ENCODE measurements at regions not wholly inside any gene's neighbourhood (a gene's known extent, or its start where the extent isn't known, plus 50 kb on each side); places are given as distances from the start of the nearest gene placed in this dataset.

DNA sequence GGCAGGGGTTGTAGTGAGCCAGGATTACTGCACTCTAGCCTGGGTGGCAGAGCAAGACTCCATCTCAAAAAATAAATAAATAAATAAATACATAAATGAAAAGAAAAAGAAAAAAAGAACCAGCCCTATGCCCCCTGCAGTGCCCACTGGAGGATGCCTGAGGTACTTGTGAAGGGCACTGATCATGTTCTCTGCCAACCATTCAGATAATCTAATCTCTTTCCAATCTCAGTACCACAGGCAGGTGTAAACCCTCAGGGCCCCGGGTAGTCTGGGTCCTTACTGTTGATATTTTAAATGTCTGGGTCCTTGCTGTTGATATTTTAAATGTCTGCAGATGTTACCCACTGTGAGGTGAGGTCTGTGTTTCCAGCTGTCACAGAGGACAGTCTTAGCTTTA, 321.8 kb upstream of the ADCY2 start:
- Histone ChIP-seq H3K4me1 (ENCODE audit: control insufficient read depth, insufficient read depth, low read length) (no peaks in the 10 kb centered on the region), H3K36me3 (ENCODE audit: control insufficient read depth, insufficient read depth, low read length) (no peaks in the 10 kb centered on the region), H3K9me3 (ENCODE audit: control insufficient read depth, low read depth, low read length) (no peaks in the 10 kb centered on the region), H3K27ac (ENCODE audit: low read length) (no peak overlapping the region), H3K27me3 (ENCODE audit: control insufficient read depth, insufficient read depth, low read length) (no peaks in the 10 kb centered on the region), H3K4me3 (ENCODE audit: low read length) (no peak overlapping the region)
- no peak for DNase-seq
- no CpG with 5 or more reads among the region's 1 CpG for WGBS (ENCODE audit: insufficient coverage, low lambda C conversion rate)

DNA sequence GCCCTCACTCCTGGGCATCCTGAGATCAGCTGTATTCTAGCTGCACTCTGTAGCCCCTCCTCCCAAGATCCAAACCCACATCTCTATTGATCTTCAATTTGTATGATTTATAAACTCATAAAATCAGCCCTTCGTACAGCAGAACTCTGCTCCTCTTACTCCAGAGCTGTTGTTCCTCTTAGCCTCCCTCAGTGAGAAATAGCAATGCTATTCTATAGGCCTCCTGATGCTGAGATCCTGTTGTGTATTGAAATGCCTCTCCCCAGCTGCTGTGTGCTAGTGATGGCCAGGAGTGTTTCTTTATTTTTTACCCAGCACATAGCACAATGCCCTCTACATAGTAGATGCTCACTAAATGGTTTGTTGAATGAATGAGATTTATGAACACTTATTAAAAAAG, 320.5 kb upstream of the ADCY2 start:
- Histone ChIP-seq H3K9me3 (ENCODE audit: control insufficient read depth, low read depth, low read length) (no peaks in the 10 kb centered on the region), H3K27me3 (ENCODE audit: control insufficient read depth, insufficient read depth, low read length) (no peaks in the 10 kb centered on the region), H3K27ac (ENCODE audit: low read length) (no peak overlapping the region), H3K4me1 (ENCODE audit: control insufficient read depth, insufficient read depth, low read length) (no peaks in the 10 kb centered on the region), H3K4me3 (ENCODE audit: low read length) (no peak overlapping the region), H3K36me3 (ENCODE audit: control insufficient read depth, insufficient read depth, low read length) (no peaks in the 10 kb centered on the region)
- WGBS (ENCODE audit: insufficient coverage, low lambda C conversion rate), result no CpG with 5 or more reads among the region's 1 CpG
- DNase-seq, result no peak

- peak in 1 of 2 donors; percentile 9 for DNase-seq
- Histone ChIP-seq H3K27ac (ENCODE audit: low read length) (no peak overlapping the region), H3K4me1 (ENCODE audit: control insufficient read depth, insufficient read depth, low read length) (no peaks in the 10 kb centered on the region), H3K36me3 (ENCODE audit: control insufficient read depth, insufficient read depth, low read length) (no peaks in the 10 kb centered on the region), H3K4me3 (ENCODE audit: low read length) (no peak overlapping the region), H3K9me3 (ENCODE audit: control insufficient read depth, low read depth, low read length) (no peaks in the 10 kb centered on the region), H3K27me3 (ENCODE audit: control insufficient read depth, insufficient read depth, low read length) (no peaks in the 10 kb centered on the region)
- WGBS (ENCODE audit: insufficient coverage, low lambda C conversion rate), result no CpG with 5 or more reads among the region's 6 CpGs
Observed at GRCh38 chr5:7078101-7078500, 317.8 kb upstream of the ADCY2 start.

DNA sequence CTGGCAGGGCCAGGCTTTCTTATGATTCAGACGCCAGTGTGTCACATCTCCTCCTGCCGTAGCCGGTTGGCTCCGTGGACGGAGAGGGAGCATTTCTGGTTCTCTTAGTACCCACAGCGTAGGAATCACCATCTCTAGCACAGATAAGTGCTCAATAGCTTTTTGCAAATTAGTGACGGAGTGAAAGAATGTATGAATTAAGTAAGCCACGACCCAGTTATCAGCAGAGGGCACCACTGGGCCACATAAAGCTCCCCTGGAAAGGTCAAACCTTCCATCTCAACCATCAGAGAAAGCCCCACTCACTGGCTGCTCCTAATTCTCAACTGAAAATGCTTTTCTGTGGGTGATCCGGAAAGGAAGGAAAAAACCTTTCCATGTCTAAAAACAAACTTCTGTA, 317.0 kb upstream of the ADCY2 start:
- WGBS (ENCODE audit: insufficient coverage, low lambda C conversion rate), result no CpG with 5 or more reads among the region's 9 CpGs
- Histone ChIP-seq H3K9me3 (ENCODE audit: control insufficient read depth, low read depth, low read length) (no peaks in the 10 kb centered on the region), H3K27me3 (ENCODE audit: control insufficient read depth, insufficient read depth, low read length) (no peaks in the 10 kb centered on the region), H3K4me3 (ENCODE audit: low read length) (no peak overlapping the region), H3K4me1 (ENCODE audit: control insufficient read depth, insufficient read depth, low read length) (no peaks in the 10 kb centered on the region), H3K36me3 (ENCODE audit: control insufficient read depth, insufficient read depth, low read length) (no peaks in the 10 kb centered on the region), H3K27ac (ENCODE audit: low read length) (no peak overlapping the region)
- peak; percentile 9 to 14 for DNase-seq

GRCh38 chr5:7080501-7080900, 315.4 kb upstream of the ADCY2 start:
- H3K27ac ChIP-seq (ENCODE audit: low read length), result no peak overlapping the region
- no peaks in the 10 kb centered on the region for H3K27me3 ChIP-seq (ENCODE audit: control insufficient read depth, insufficient read depth, low read length)
- no peaks in the 10 kb centered on the region for H3K4me1 ChIP-seq (ENCODE audit: control insufficient read depth, insufficient read depth, low read length)
- H3K9me3 ChIP-seq (ENCODE audit: control insufficient read depth, low read depth, low read length), result no peaks in the 10 kb centered on the region
- no peaks in the 10 kb centered on the region for H3K36me3 ChIP-seq (ENCODE audit: control insufficient read depth, insufficient read depth, low read length)
- no peak overlapping the region for H3K4me3 ChIP-seq (ENCODE audit: low read length)
- no peak for DNase-seq
- no CpG with 5 or more reads among the region's 7 CpGs for WGBS (ENCODE audit: insufficient coverage, low lambda C conversion rate)

GRCh38 chr5:7087719-7088297, 308.1 kb upstream of the ADCY2 start:
- H3K27ac ChIP-seq (ENCODE audit: low read length), result no peak overlapping the region
- WGBS (ENCODE audit: insufficient coverage, low lambda C conversion rate), result 92% methylated on average over 2 of the region's 6 CpGs
- DNase-seq, result no peak

DNA sequence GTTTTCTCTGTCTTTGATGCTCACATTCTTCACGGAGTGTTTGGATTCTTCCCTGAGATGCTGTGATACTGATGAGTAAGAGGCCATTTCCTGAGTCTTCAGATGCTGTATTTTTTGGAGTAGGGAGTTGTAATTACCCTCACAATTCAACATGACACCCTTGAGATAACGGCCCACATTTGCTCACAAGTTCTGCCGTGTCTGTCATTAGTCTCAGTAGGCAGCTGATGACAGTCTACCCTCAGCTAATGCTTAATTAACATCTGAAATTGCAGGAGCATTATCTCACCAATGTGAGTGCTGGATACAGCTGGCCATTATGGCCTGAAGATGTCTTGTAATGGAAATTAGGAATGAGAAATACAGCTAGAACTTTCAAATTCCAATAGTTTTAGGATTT, 307.1 kb upstream of the ADCY2 start:
- Histone ChIP-seq H3K4me3 (ENCODE audit: low read length) (no peak overlapping the region), H3K27ac (ENCODE audit: low read length) (no peak overlapping the region), H3K9me3 (ENCODE audit: control insufficient read depth, low read depth, low read length) (no peaks in the 10 kb centered on the region), H3K4me1 (ENCODE audit: control insufficient read depth, insufficient read depth, low read length) (no peaks in the 10 kb centered on the region), H3K27me3 (ENCODE audit: control insufficient read depth, insufficient read depth, low read length) (no peaks in the 10 kb centered on the region), H3K36me3 (ENCODE audit: control insufficient read depth, insufficient read depth, low read length) (no peaks in the 10 kb centered on the region)
- no peak for DNase-seq
- no CpG with 5 or more reads among the region's 3 CpGs for WGBS (ENCODE audit: insufficient coverage, low lambda C conversion rate)

More at GRCh38 chr5:7087719-7088297, 308.1 kb upstream of the ADCY2 start:
- Histone ChIP-seq H3K4me1 (ENCODE audit: control insufficient read depth, insufficient read depth, low read length) (no peaks in the 10 kb centered on the region), H3K27me3 (ENCODE audit: control insufficient read depth, insufficient read depth, low read length) (no peaks in the 10 kb centered on the region), H3K36me3 (ENCODE audit: control insufficient read depth, insufficient read depth, low read length) (no peaks in the 10 kb centered on the region), H3K4me3 (ENCODE audit: low read length) (no peak overlapping the region), H3K9me3 (ENCODE audit: control insufficient read depth, low read depth, low read length) (no peaks in the 10 kb centered on the region)

DNA sequence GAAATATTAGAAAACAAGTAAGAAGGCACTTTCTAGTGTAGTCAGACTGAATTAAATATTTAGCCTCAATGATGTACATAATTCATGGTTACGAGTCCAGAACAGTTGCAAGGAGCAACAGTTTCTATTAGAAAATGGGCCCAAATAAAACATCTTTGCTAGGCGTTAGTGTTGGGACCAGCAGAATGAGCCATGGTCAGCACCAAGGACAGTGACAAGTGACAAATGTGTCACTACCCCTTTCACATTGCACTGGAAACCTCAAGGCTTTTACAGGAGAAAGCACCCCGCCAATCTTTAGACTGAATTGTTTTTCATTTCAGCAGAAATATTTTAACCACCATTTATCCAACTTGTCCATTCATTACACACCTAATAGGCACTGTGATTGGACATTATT, 301.3 kb upstream of the ADCY2 start:
- WGBS (ENCODE audit: insufficient coverage, low lambda C conversion rate), result no CpG with 5 or more reads among the region's 3 CpGs
- peak in 1 of 2 donors; percentile 12 for DNase-seq

GRCh38 chr5:7096294-7096693, 299.6 kb upstream of the ADCY2 start:
- no peaks in the 10 kb centered on the region for H3K9me3 ChIP-seq (ENCODE audit: control insufficient read depth, low read depth, low read length)

More for the DNA sequence above, 301.3 kb upstream of the ADCY2 start:
- Histone ChIP-seq H3K4me1 (ENCODE audit: control insufficient read depth, insufficient read depth, low read length) (no peaks in the 10 kb centered on the region), H3K27me3 (ENCODE audit: control insufficient read depth, insufficient read depth, low read length) (no peaks in the 10 kb centered on the region), H3K4me3 (ENCODE audit: low read length) (no peak overlapping the region), H3K36me3 (ENCODE audit: control insufficient read depth, insufficient read depth, low read length) (no peaks in the 10 kb centered on the region), H3K27ac (ENCODE audit: low read length) (no peak overlapping the region), H3K9me3 (ENCODE audit: control insufficient read depth, low read depth, low read length) (no peaks in the 10 kb centered on the region)

DNA sequence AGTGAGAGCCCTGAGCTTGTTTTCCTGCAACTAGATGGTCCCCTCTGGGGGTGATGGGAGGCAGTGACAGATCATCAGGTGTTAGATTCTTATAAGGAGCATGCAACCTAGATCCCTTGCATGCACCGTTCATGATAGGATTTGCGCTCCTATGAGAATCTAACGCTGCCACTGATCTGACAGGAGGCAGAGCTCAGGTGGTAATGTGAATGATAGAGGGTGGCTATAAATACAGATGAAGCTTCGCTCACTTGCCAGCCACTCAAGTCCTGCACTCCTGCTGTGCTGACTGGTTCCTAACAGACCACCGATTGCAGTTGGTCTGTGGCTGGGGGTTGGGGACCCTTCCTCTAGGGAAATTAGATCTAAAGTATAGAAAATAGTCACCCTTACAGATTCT, 290.6 kb upstream of the ADCY2 start:
- Histone ChIP-seq H3K9me3 (ENCODE audit: control insufficient read depth, low read depth, low read length) (no peaks in the 10 kb centered on the region), H3K27ac (ENCODE audit: low read length) (no peak overlapping the region), H3K27me3 (ENCODE audit: control insufficient read depth, insufficient read depth, low read length) (no peaks in the 10 kb centered on the region), H3K4me1 (ENCODE audit: control insufficient read depth, insufficient read depth, low read length) (no peaks in the 10 kb centered on the region), H3K36me3 (ENCODE audit: control insufficient read depth, insufficient read depth, low read length) (no peaks in the 10 kb centered on the region), H3K4me3 (ENCODE audit: low read length) (no peak overlapping the region)
- DNase-seq, result no peak
- no CpG with 5 or more reads among the region's 5 CpGs for WGBS (ENCODE audit: insufficient coverage, low lambda C conversion rate)

More at GRCh38 chr5:7096294-7096693, 299.6 kb upstream of the ADCY2 start:
- H3K27ac ChIP-seq (ENCODE audit: low read length), result no peak overlapping the region
- DNase-seq, result no peak
- no peaks in the 10 kb centered on the region for H3K36me3 ChIP-seq (ENCODE audit: control insufficient read depth, insufficient read depth, low read length)
- H3K4me1 ChIP-seq (ENCODE audit: control insufficient read depth, insufficient read depth, low read length), result no peaks in the 10 kb centered on the region
- no peak overlapping the region for H3K4me3 ChIP-seq (ENCODE audit: low read length)
- WGBS (ENCODE audit: insufficient coverage, low lambda C conversion rate), result no CpG with 5 or more reads among the region's 2 CpGs
- H3K27me3 ChIP-seq (ENCODE audit: control insufficient read depth, insufficient read depth, low read length), result no peaks in the 10 kb centered on the region

DNA sequence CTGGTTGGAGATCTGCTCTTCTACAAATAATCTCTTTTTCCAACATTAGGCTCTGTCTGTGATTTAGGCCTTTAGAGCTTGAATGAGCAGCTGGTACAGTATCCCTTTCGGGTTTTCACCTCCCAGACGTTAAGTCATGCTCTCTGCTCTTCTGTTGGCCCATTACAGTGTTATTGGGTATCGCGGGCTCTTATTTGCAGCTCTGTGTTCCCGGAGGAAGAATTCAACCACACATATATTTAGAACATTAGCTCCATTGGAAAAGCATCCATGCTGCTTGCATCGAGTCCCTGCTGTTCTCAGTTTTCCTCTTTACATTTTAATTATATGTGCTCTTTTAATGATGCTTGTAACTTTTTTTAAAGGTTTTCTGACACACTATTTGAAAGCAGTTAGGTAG, 278.0 kb upstream of the ADCY2 start:
- H3K27me3 ChIP-seq (ENCODE audit: control insufficient read depth, insufficient read depth, low read length), result no peaks in the 10 kb centered on the region
- H3K4me1 ChIP-seq (ENCODE audit: control insufficient read depth, insufficient read depth, low read length), result no peaks in the 10 kb centered on the region
- H3K4me3 ChIP-seq (ENCODE audit: low read length), result no peak overlapping the region
- H3K36me3 ChIP-seq (ENCODE audit: control insufficient read depth, insufficient read depth, low read length), result no peaks in the 10 kb centered on the region
- DNase-seq, result no peak
- no peaks in the 10 kb centered on the region for H3K9me3 ChIP-seq (ENCODE audit: control insufficient read depth, low read depth, low read length)
- no peak overlapping the region for H3K27ac ChIP-seq (ENCODE audit: low read length)
- no CpG with 5 or more reads among the region's 6 CpGs for WGBS (ENCODE audit: insufficient coverage, low lambda C conversion rate)
